KOPT-K1 (cell line): ENCODE measurements at regions not wholly inside any gene's neighbourhood (a gene's known extent, or its start where the extent isn't known, plus 50 kb on each side); places are given as distances from the start of the nearest gene placed in this dataset.

Source experiments
- H3K27ac ChIP-seq: fragments of 200-600 bp; sonication (generic); 2 replicates; pipeline ENCODE4 v1.5.1; 2016; ENCODE audit warnings: antibody characterized with exemption, mild to moderate bottlenecking, low read depth, low read length; ENCODE audit not compliant: poor library complexity, severe bottlenecking
- H3K36me3 ChIP-seq: fragments of 200-600 bp; sonication (generic); 2 replicates; pipeline ENCODE4 v1.5.1; 2017; ENCODE audit warnings: antibody characterized with exemption, mild to moderate bottlenecking, low read length, moderate library complexity; ENCODE audit not compliant: insufficient read depth
- H3K9me3 ChIP-seq: fragments of 200-600 bp; sonication (generic); 2 replicates; pipeline ENCODE4 v1.5.1; 2017; ENCODE audit warnings: antibody characterized with exemption, low read length, mild to moderate bottlenecking; ENCODE audit not compliant: insufficient read depth, poor library complexity, severe bottlenecking

GRCh38 chr6:141313986-141314385 is 818.7 kb upstream of the GJE1 start:
- Histone ChIP-seq H3K36me3 (no peaks in the 10 kb centered on the region), H3K27ac (no peak overlapping the region), H3K9me3 (no peaks in the 10 kb centered on the region)

GRCh38 chr6:141309295-141309694 is 823.4 kb upstream of the GJE1 start:
- H3K27ac ChIP-seq: no peak overlapping the region
- H3K9me3 ChIP-seq: no peaks in the 10 kb centered on the region
- H3K36me3 ChIP-seq: no peaks in the 10 kb centered on the region

GRCh38 chr6:141307309-141307998 is 825.3 kb upstream of the GJE1 start:
- Histone ChIP-seq H3K9me3 (no peaks in the 10 kb centered on the region), H3K27ac (no peak overlapping the region), H3K36me3 (no peaks in the 10 kb centered on the region)

GRCh38 chr6:141303907-141304306 is 828.8 kb upstream of the GJE1 start:
- H3K9me3 ChIP-seq: no peaks in the 10 kb centered on the region
- no peaks in the 10 kb centered on the region for H3K36me3 ChIP-seq
- H3K27ac ChIP-seq: no peak overlapping the region

GRCh38 chr6:141301779-141302178 is 830.9 kb upstream of the GJE1 start:
- Histone ChIP-seq H3K9me3 (no peaks in the 10 kb centered on the region), H3K36me3 (no peaks in the 10 kb centered on the region), H3K27ac (no peak overlapping the region)

GRCh38 chr6:141290941-141291721 is 841.6 kb upstream of the GJE1 start:
- H3K9me3 ChIP-seq: no peaks in the 10 kb centered on the region
- no peaks in the 10 kb centered on the region for H3K36me3 ChIP-seq
- H3K27ac ChIP-seq: no peak overlapping the region

GRCh38 chr6:141288947-141289346 is 843.8 kb upstream of the GJE1 start:
- Histone ChIP-seq H3K36me3 (no peaks in the 10 kb centered on the region), H3K27ac (no peak overlapping the region), H3K9me3 (no peaks in the 10 kb centered on the region)

- no peaks in the 10 kb centered on the region for H3K36me3 ChIP-seq
- H3K9me3 ChIP-seq: no peaks in the 10 kb centered on the region
- no peak overlapping the region for H3K27ac ChIP-seq
Observed at GRCh38 chr6:141282263-141282662, 850.5 kb upstream of the GJE1 start.

GRCh38 chr6:141269684-141270083 is 863.0 kb upstream of the GJE1 start:
- Histone ChIP-seq H3K9me3 (no peaks in the 10 kb centered on the region), H3K27ac (no peak overlapping the region), H3K36me3 (no peaks in the 10 kb centered on the region)

GRCh38 chr6:141267420-141267819 is 865.3 kb upstream of the GJE1 start:
- H3K9me3 ChIP-seq: no peaks in the 10 kb centered on the region
- H3K27ac ChIP-seq: no peak overlapping the region
- H3K36me3 ChIP-seq: no peaks in the 10 kb centered on the region

GRCh38 chr6:141265756-141266623 is 866.7 kb upstream of the GJE1 start:
- Histone ChIP-seq H3K9me3 (no peaks in the 10 kb centered on the region), H3K36me3 (no peaks in the 10 kb centered on the region), H3K27ac (peak overlapping the region; percentile 22)

- no peak overlapping the region for H3K27ac ChIP-seq
- no peaks in the 10 kb centered on the region for H3K36me3 ChIP-seq
Observed at GRCh38 chr6:141264101-141264500, 868.6 kb upstream of the GJE1 start.

GRCh38 chr6:141261672-141262060 is 871.1 kb upstream of the GJE1 start:
- H3K36me3 ChIP-seq: no peaks in the 10 kb centered on the region
- no peak overlapping the region for H3K27ac ChIP-seq
- H3K9me3 ChIP-seq: no peaks in the 10 kb centered on the region

More at GRCh38 chr6:141264101-141264500, 868.6 kb upstream of the GJE1 start:
- no peaks in the 10 kb centered on the region for H3K9me3 ChIP-seq

GRCh38 chr6:141261016-141261671 is 871.6 kb upstream of the GJE1 start:
- no peaks in the 10 kb centered on the region for H3K9me3 ChIP-seq
- no peak overlapping the region for H3K27ac ChIP-seq
- H3K36me3 ChIP-seq: no peaks in the 10 kb centered on the region

- Histone ChIP-seq H3K9me3 (no peaks in the 10 kb centered on the region), H3K27ac (no peak overlapping the region), H3K36me3 (no peaks in the 10 kb centered on the region)
Observed at GRCh38 chr6:141260627-141261015, 872.1 kb upstream of the GJE1 start.
